ENCODE measurements at regions not wholly inside any gene's neighbourhood (a gene's known extent, or its start where the extent isn't known, plus 50 kb on each side); places are given as distances from the start of the nearest gene placed in this dataset.

GRCh38 chr10:105751688-105752087, 1110.6 kb downstream of the SORCS3 start:
- Histone ChIP-seq H3K36me3 (replicated peaks in 1 of 2) (no peaks in the 10 kb centered on the region), H3K27me3 (no peaks in the 10 kb centered on the region), H3K4me3 (no peak overlapping the region), H3K4me1 (replicated peaks in 1 of 2) (no peaks in the 10 kb centered on the region), H3K27ac (no peak overlapping the region), H3K9me3 (replicated peaks in 1 of 3) (no peaks in the 10 kb centered on the region)
- WGBS, 4 donors: 35 to 50% (median 40%) methylated on average over 1 of the region's 1 CpG
- TF ChIP-seq POLR2A (IDR thresholded peaks at IDR 0.05): no peak
- TF ChIP-seq, protein P1, sequence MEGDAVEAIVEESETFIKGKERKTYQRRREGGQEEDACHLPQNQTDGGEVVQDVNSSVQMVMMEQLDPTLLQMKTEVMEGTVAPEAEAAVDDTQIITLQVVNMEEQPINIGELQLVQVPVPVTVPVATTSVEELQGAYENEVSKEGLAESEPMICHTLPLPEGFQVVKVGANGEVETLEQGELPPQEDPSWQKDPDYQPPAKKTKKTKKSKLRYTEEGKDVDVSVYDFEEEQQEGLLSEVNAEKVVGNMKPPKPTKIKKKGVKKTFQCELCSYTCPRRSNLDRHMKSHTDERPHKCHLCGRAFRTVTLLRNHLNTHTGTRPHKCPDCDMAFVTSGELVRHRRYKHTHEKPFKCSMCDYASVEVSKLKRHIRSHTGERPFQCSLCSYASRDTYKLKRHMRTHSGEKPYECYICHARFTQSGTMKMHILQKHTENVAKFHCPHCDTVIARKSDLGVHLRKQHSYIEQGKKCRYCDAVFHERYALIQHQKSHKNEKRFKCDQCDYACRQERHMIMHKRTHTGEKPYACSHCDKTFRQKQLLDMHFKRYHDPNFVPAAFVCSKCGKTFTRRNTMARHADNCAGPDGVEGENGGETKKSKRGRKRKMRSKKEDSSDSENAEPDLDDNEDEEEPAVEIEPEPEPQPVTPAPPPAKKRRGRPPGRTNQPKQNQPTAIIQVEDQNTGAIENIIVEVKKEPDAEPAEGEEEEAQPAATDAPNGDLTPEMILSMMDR (IDR thresholded peaks at IDR 0.05): no peak
- intact Hi-C loops (cut with DNase I): no loop called here
- DNase-seq: no peak

DNA sequence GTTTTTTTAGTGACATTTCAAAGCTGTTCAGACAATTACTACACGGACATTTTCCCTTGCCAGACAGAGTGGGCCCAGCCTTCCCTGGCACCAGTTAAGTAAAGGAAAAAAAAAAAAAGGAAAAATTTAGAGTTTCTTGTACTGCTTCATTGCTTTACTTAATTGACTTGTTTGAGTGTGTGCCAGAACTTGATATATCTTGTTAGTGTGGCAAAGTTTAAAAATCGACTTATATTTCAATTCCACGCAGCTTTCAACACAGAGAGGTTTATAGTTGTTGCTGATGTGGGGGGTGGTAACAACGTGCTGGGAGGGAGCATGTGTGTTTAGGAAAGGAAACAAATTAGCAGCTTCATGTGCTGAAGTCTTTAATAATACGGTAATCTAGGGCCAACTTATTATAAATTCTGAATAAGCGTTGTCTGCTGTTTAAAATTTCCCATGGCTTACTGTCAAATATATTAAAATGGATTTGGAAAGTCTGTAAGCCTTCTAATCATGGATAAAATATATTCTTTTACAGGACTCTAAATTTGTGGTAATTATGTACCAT, 1104.6 kb downstream of the SORCS3 start:
- 52 to 62% (median 58%) methylated on average over 6 of the region's 6 CpGs for WGBS, 4 donors

GRCh38 chr10:105743343-105744056, 1102.4 kb downstream of the SORCS3 start:
- no peaks in the 10 kb centered on the region for H3K27me3 ChIP-seq
- no peaks in the 10 kb centered on the region for H3K9me3 ChIP-seq (replicated peaks in 1 of 3)
- 66 to 69% (median 69%) methylated on average over 4 of the region's 4 CpGs for WGBS, 4 donors
- intact Hi-C loops (cut with DNase I): no loop called here
- H3K27ac ChIP-seq: no peak overlapping the region
- no peak overlapping the region for H3K4me3 ChIP-seq
- DNase-seq: peak in 1 of 7 donors; percentile 1
- TF ChIP-seq POLR2A (IDR thresholded peaks at IDR 0.05): no peak
- TF ChIP-seq, protein P1 (IDR thresholded peaks at IDR 0.05): no peak
- H3K4me1 ChIP-seq (replicated peaks in 1 of 2): no peaks in the 10 kb centered on the region
- no peaks in the 10 kb centered on the region for H3K36me3 ChIP-seq (replicated peaks in 1 of 2)

More for the DNA sequence above, 1104.6 kb downstream of the SORCS3 start:
- H3K27me3 ChIP-seq: no peaks in the 10 kb centered on the region
- intact Hi-C loops (cut with DNase I): no loop called here
- DNase-seq: no peak
- no peak overlapping the region for H3K4me3 ChIP-seq
- no peak for TF ChIP-seq POLR2A (IDR thresholded peaks at IDR 0.05)
- TF ChIP-seq, protein P1 (IDR thresholded peaks at IDR 0.05): no peak
- H3K36me3 ChIP-seq (replicated peaks in 1 of 2): no peaks in the 10 kb centered on the region
- no peaks in the 10 kb centered on the region for H3K9me3 ChIP-seq (replicated peaks in 1 of 3)
- H3K27ac ChIP-seq: no peak overlapping the region
- H3K4me1 ChIP-seq (replicated peaks in 1 of 2): no peaks in the 10 kb centered on the region

DNA sequence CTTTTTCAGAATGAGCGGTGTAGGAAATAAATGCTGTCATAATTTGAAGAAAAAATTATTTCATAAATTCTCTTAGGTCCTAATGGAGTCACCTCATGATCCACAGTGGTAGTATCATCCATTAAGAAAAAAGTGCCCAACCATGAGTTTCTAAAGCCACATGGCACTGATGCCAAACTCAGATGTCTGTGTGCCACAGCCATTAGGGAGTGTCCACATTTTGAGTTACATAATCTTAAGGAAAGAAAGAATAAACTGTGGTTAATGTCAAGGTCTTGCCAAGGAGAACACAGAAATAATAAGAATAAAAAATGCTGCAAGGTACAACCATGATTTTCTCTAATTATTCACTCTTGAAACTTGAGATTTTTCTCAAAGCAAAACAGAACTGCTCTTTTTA, 1101.8 kb downstream of the SORCS3 start:
- intact Hi-C loops (cut with DNase I): no loop called here
- no peak overlapping the region for H3K27ac ChIP-seq
- no peak overlapping the region for H3K4me3 ChIP-seq
- H3K36me3 ChIP-seq (replicated peaks in 1 of 2): no peaks in the 10 kb centered on the region
- H3K27me3 ChIP-seq: no peaks in the 10 kb centered on the region
- DNase-seq: no peak
- TF ChIP-seq, protein P1 (IDR thresholded peaks at IDR 0.05): no peak
- no peak for TF ChIP-seq POLR2A (IDR thresholded peaks at IDR 0.05)
- no peaks in the 10 kb centered on the region for H3K9me3 ChIP-seq (replicated peaks in 1 of 3)
- WGBS, 4 donors: 78 to 83% (median 81%) methylated on average over 1 of the region's 1 CpG
- H3K4me1 ChIP-seq (replicated peaks in 1 of 2): no peaks in the 10 kb centered on the region

All from adrenal gland (tissue), 9 donors.